Prostate gland (tissue), 2 donors: ENCODE measurements at regions not wholly inside any gene's neighbourhood (a gene's known extent, or its start where the extent isn't known, plus 50 kb on each side); places are given as distances from the start of the nearest gene placed in this dataset.

ENCODE experiments used
- DNase-seq: peaks from one replicate; pipeline ENCODE4 v3.0.0-alpha.2; 2019; ENCODE audit warnings: low spot score
- H3K27ac ChIP-seq, 2 donors: fragments of 200-600 bp; sonication (generic); 2 replicates each; pipeline ENCODE4 v1.5.1; 2017 to 2019
- H3K27me3 ChIP-seq: fragments of 200-600 bp; sonication (generic); replicated peaks from 2 replicates; pipeline ENCODE4 v1.5.1; 2019; ENCODE audit not compliant: insufficient read depth
- H3K36me3 ChIP-seq, 2 donors: fragments of 200-600 bp; sonication (generic); 1 replicate in 1 of 2; 2 replicates in 1 of 2; pipeline versions ENCODE4 v1.5.1 to v1.8.1; 2017 to 2019
- H3K4me1 ChIP-seq: fragments of 200-600 bp; sonication (generic); replicated peaks from 2 replicates; pipeline ENCODE4 v1.5.1; 2019
- H3K4me3 ChIP-seq, 2 donors: fragments of 200-600 bp; sonication (generic); 2 replicates each; pipeline ENCODE4 v1.5.1; 2017 to 2019
- H3K9me3 ChIP-seq: fragments of 200-600 bp; sonication (generic); 2 replicates; pipeline ENCODE4 v1.5.1; 2017
- POLR2A ChIP-seq: fragments of 450-650 bp; IDR thresholded peaks from one replicate; pipeline ENCODE4 v1.6.1; 2016; ENCODE audit warnings: antibody characterized with exemption, mild to moderate bottlenecking
- POLR2AphosphoS5 ChIP-seq: sonication (generic); formaldehyde crosslinking; IDR thresholded peaks from one replicate; pipeline ENCODE4 v1.6.1; 2017; ENCODE audit warnings: antibody characterized with exemption
- WGBS: methylation state at CpG from one replicate; pipeline ENCODE4 v1.1.5; 2018; 5-methylcytosine and 5-hydroxymethylcytosine counted together
- intact Hi-C: fragments of 100-400 bp; cut with DNase I; formaldehyde crosslinking; loops from one replicate; pipeline ENCODE4 v1.14.2; 2022
- TF ChIP-seq, protein P1 (sequence below), 4 experiments: fragments of 200-600 bp in 2 of 4; fragments of 450-650 bp in 2 of 4; sonication (generic) in 2 of 4; IDR thresholded peaks; 1 replicate in 3 of 4; 2 replicates in 1 of 4; pipeline ENCODE4 v1.5.1; 2016 to 2019; ENCODE audit warnings: antibody characterized with exemption in 4 of 4, mild to moderate bottlenecking in 2 of 4, moderate library complexity in 2 of 4

DNA sequence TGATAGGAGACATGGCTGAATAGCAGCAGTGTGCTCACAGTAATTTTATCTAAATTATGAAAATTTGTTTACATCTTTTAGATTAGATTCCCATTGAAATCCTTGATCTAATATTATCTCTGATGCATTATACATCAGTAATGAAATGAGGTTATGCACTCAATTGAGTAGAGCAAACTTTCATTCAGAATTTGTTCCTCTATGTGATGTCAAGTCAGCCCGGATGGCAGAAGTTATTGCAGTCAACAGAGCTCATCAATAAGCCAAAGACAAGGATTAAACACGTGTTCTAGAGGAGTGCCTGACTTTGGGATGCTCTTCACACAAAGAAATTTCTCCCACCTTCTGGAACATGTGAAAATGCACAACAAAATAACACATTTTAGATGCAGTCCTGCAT is 688.8 kb downstream of the TMEM121 start:
- Histone ChIP-seq H3K27ac (no peak overlapping the region), H3K27me3 (no peaks in the 10 kb centered on the region), H3K9me3 (no peaks in the 10 kb centered on the region), H3K4me3 (no peak overlapping the region), H3K36me3 (no peaks in the 10 kb centered on the region), H3K4me1 (no peaks in the 10 kb centered on the region)
- intact Hi-C loops = no loop called here
- WGBS = 33% methylated on average over 2 of the region's 2 CpGs
- no peak for TF ChIP-seq POLR2AphosphoS5
- TF ChIP-seq, protein P1, sequence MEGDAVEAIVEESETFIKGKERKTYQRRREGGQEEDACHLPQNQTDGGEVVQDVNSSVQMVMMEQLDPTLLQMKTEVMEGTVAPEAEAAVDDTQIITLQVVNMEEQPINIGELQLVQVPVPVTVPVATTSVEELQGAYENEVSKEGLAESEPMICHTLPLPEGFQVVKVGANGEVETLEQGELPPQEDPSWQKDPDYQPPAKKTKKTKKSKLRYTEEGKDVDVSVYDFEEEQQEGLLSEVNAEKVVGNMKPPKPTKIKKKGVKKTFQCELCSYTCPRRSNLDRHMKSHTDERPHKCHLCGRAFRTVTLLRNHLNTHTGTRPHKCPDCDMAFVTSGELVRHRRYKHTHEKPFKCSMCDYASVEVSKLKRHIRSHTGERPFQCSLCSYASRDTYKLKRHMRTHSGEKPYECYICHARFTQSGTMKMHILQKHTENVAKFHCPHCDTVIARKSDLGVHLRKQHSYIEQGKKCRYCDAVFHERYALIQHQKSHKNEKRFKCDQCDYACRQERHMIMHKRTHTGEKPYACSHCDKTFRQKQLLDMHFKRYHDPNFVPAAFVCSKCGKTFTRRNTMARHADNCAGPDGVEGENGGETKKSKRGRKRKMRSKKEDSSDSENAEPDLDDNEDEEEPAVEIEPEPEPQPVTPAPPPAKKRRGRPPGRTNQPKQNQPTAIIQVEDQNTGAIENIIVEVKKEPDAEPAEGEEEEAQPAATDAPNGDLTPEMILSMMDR (IDR thresholded peaks at IDR 0.05) = no peak
- no peak for TF ChIP-seq POLR2A
- DNase-seq = no peak

DNA sequence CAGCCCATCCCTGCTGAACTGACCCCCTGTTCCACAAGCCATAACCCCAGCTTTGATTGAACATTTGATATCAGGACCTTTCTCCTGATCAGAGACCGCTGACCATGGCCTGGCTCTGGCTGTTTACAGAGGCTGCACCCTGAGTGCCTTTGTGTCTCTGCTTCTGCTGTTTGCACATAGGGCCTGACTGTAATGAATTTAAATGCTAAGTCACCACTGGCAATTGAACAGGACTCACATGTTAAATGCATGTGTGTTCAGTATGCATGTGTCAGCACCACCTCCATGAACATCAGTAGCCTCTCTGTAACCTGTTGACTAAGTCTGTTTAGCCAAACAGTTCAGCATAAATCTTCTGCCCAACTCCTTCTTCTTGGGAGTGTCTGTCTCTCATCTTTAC is 690.3 kb downstream of the TMEM121 start:
- Histone ChIP-seq H3K4me1 (no peaks in the 10 kb centered on the region), H3K36me3 (no peaks in the 10 kb centered on the region), H3K27ac (no peak overlapping the region), H3K27me3 (no peaks in the 10 kb centered on the region), H3K9me3 (no peaks in the 10 kb centered on the region), H3K4me3 (no peak overlapping the region)
- intact Hi-C loops = no loop called here
- WGBS = 50% methylated on average over 1 of the region's 1 CpG
- TF ChIP-seq, protein P1 (IDR thresholded peaks at IDR 0.05) = no peak
- TF ChIP-seq POLR2A (no peak), POLR2AphosphoS5 (no peak)
- DNase-seq = no peak

DNA sequence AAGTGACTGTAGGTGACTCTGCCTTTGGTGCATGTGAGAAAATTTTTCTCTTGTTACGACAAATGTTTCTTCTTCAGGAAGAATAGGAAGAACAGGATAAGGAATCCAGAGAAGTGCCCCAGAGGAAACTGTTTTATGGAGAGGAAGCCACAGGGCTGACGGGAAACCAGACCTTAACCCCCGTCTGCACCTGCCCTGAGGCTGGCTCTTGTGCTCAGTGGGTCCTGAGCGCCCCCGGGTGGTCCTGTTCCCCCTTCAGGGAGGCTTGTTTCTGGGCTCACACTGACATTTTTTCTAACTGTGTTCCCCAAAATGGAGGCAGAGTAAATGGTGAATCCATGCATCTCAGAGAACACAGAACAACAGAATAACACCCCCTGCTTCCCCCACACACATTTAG is 691.8 kb downstream of the TMEM121 start:
- Histone ChIP-seq H3K36me3 (no peaks in the 10 kb centered on the region), H3K27me3 (no peaks in the 10 kb centered on the region), H3K27ac (no peak overlapping the region), H3K4me1 (no peaks in the 10 kb centered on the region), H3K9me3 (no peaks in the 10 kb centered on the region), H3K4me3 (no peak overlapping the region)
- DNase-seq = no peak
- intact Hi-C loops = no loop called here
- 45% methylated on average over 5 of the region's 5 CpGs for WGBS
- TF ChIP-seq, protein P1 (IDR thresholded peaks at IDR 0.05) = no peak
- no peak for TF ChIP-seq POLR2A
- no peak for TF ChIP-seq POLR2AphosphoS5

DNA sequence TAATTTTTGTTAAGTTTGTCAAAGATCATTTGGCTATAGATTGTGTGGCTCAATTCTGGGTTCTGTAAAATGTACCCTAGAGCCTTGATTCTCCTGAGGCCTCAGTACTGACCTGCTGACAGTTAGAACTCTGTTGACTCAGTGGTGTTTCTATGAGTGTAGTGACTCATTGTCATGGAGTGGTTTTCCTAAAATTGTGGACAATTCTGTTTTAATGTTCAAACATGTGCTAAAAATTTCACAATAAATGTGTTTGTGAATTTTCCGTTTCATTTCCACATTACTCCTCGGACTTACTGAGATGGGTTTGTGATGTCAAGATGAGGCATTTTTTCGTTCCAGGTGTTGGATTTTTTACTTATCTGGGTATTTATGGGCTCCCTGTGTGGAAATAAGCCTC is 695.9 kb downstream of the TMEM121 start:
- intact Hi-C loops = no loop called here
- Histone ChIP-seq H3K4me3 (no peak overlapping the region), H3K9me3 (no peaks in the 10 kb centered on the region), H3K27ac (no peak overlapping the region), H3K27me3 (no peaks in the 10 kb centered on the region), H3K36me3 (no peaks in the 10 kb centered on the region), H3K4me1 (no peaks in the 10 kb centered on the region)
- 55% methylated on average over 3 of the region's 3 CpGs for WGBS
- TF ChIP-seq POLR2A (no peak), POLR2AphosphoS5 (no peak)
- TF ChIP-seq, protein P1 (IDR thresholded peaks at IDR 0.05) = no peak
- DNase-seq = no peak

DNA sequence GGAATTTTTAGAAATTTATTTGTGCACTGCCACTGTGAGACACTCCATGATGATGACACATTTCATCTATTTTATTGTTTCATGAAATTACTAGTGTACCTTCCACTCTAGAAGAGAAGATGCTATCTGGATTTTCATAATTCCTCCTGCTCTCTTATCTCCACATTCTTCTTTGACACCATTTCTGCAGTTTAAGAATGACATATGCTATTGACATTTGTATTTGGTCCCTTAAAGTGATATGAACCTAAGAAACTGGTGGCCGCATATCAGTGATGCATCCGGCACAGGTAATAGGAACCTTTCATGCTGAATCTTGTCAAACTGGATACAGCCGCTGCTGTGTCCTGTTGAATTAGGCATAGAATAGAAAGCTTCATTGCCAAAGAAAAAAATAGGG is 696.3 kb downstream of the TMEM121 start:
- no peak for TF ChIP-seq POLR2A
- TF ChIP-seq, protein P1 (IDR thresholded peaks at IDR 0.05) = no peak
- TF ChIP-seq POLR2AphosphoS5 = no peak
- Histone ChIP-seq H3K4me1 (no peaks in the 10 kb centered on the region), H3K9me3 (no peaks in the 10 kb centered on the region), H3K36me3 (no peaks in the 10 kb centered on the region), H3K27ac (no peak overlapping the region), H3K27me3 (no peaks in the 10 kb centered on the region), H3K4me3 (no peak overlapping the region)
- 72% methylated on average over 3 of the region's 3 CpGs for WGBS
- intact Hi-C loops = no loop called here
- no peak for DNase-seq
